Keratinocyte (primary cell): ENCODE measurements at regions not wholly inside any gene's neighbourhood (a gene's known extent, or its start where the extent isn't known, plus 50 kb on each side); places are given as distances from the start of the nearest gene placed in this dataset.

Experiments
- DNase-seq: peaks from one replicate; pipeline ENCODE4 v3.0.0-alpha.2; 2011; ENCODE audit warnings: low read depth, missing footprints, low spot score
- FAIRE-seq: peaks from 2 replicates; lab custom pipeline; 2011; peaks lifted over from hg19 to GRCh38; lab: Jason Lieb, UNC
- H2AFZ ChIP-seq: 2 replicates; pipeline ENCODE4 v1.6.0; 2012; ENCODE audit warnings: low read length, control low read depth, inconsistent platforms; ENCODE audit not compliant: control insufficient read depth
- H3K27ac ChIP-seq: 2 replicates; pipeline ENCODE4 v1.5.1; 2011; ENCODE audit warnings: low read length; ENCODE audit not compliant: control insufficient read depth, insufficient read depth
- H3K27me3 ChIP-seq: 3 replicates; pipeline ENCODE4 v1.6.0; 2011; ENCODE audit warnings: low read length; ENCODE audit not compliant: control insufficient read depth, insufficient read depth; ENCODE audit errors: extremely low read depth
- H3K36me3 ChIP-seq, 2 experiments: 2 replicates in 1 of 2; 3 replicates in 1 of 2; pipeline ENCODE4 v1.5.1; 2011; ENCODE audit warnings: low read length in 2 of 2, mild to moderate bottlenecking in 1 of 2; ENCODE audit not compliant: control insufficient read depth in 2 of 2, insufficient read depth in 2 of 2; ENCODE audit errors: extremely low read depth in 1 of 2
- H3K4me1 ChIP-seq: 3 replicates; pipeline ENCODE4 v1.5.1; 2011; ENCODE audit warnings: low read length; ENCODE audit not compliant: control insufficient read depth, insufficient read depth; ENCODE audit errors: extremely low read depth
- H3K4me2 ChIP-seq: 3 replicates; pipeline ENCODE4 v1.6.0; 2011; ENCODE audit warnings: low read depth, low read length; ENCODE audit not compliant: control insufficient read depth, insufficient read depth; ENCODE audit errors: extremely low read depth
- H3K4me3 ChIP-seq, 3 experiments: fragments of 200-600 bp in 1 of 3; sonication (generic) in 1 of 3; 2 replicates in 2 of 3; 3 replicates in 1 of 3; pipeline ENCODE4 v1.5.1; 2011 to 2016; ENCODE audit warnings: low read length in 3 of 3, mild to moderate bottlenecking in 3 of 3, control low read depth in 2 of 3, inconsistent platforms in 1 of 3, low read depth in 1 of 3, mixed read lengths in 1 of 3, mixed run types in 1 of 3, moderate library complexity in 1 of 3; ENCODE audit not compliant: control insufficient read depth in 2 of 3, insufficient read depth in 2 of 3; ENCODE audit errors: extremely low read depth in 1 of 3
- H3K79me2 ChIP-seq: 2 replicates; pipeline ENCODE4 v1.6.0; 2012; ENCODE audit warnings: low read length; ENCODE audit not compliant: control insufficient read depth, insufficient read depth
- H3K9ac ChIP-seq: 3 replicates; pipeline ENCODE4 v1.6.0; 2011; ENCODE audit warnings: low read length; ENCODE audit not compliant: control insufficient read depth, insufficient read depth; ENCODE audit errors: extremely low read depth
- H3K9me1 ChIP-seq: 3 replicates; pipeline ENCODE4 v1.6.0; 2011; ENCODE audit warnings: low read length; ENCODE audit not compliant: control insufficient read depth, insufficient read depth; ENCODE audit errors: extremely low read depth
- H3K9me3 ChIP-seq: 2 replicates; pipeline ENCODE4 v1.5.1; 2012; ENCODE audit warnings: low read depth, low read length; ENCODE audit not compliant: control insufficient read depth
- H4K20me1 ChIP-seq: 3 replicates; pipeline ENCODE4 v1.6.0; 2011; ENCODE audit warnings: low read length; ENCODE audit not compliant: control insufficient read depth, insufficient read depth; ENCODE audit errors: extremely low read depth
- CTCF ChIP-seq, 3 experiments: IDR thresholded peaks in 1 of 3; conservative IDR thresholded peaks in 1 of 3; optimal IDR thresholded peaks in 1 of 3; 2 replicates in 2 of 3; 3 replicates in 1 of 3; pipeline versions ENCODE3 to v1.5.1; 2011; ENCODE audit warnings: low read length in 3 of 3, mild to moderate bottlenecking in 3 of 3, moderate library complexity in 2 of 3, control low read depth in 1 of 3, inconsistent platforms in 1 of 3; ENCODE audit not compliant: insufficient read depth in 2 of 3; ENCODE audit errors: extremely low read depth in 1 of 3
- EZH2 ChIP-seq: IDR thresholded peaks from one replicate; pipeline ENCODE4 v1.6.1; 2012; ENCODE audit warnings: inconsistent platforms, mild to moderate bottlenecking, low read length, moderate library complexity
- dilution Hi-C: fragments of 300-500 bp; cut with MboI; formaldehyde crosslinking; loops from one replicate; pipeline ENCODE4 v1.7.0; 2020; ENCODE audit warnings: low sequenced_read_pairs; ENCODE audit not compliant: extremely low pct_ligation_motif_present

GRCh38 chr10:78359640-78360091, 326.0 kb downstream of the RPS24 start:
- Histone ChIP-seq H3K27ac (no peak overlapping the region), H4K20me1 (no peaks in the 10 kb centered on the region), H3K9me1 (no peaks in the 10 kb centered on the region), H3K4me2 (no peak overlapping the region), H3K27me3 (peaks cover 9% of the 10 kb centered on the region), H3K9me3 (no peaks in the 10 kb centered on the region), H3K9ac (no peak overlapping the region), H3K79me2 (no peaks in the 10 kb centered on the region), H3K36me3 (no peaks in the 10 kb centered on the region), H3K4me3 (no peak overlapping the region), H3K4me1 (no peaks in the 10 kb centered on the region), H2AFZ (no peak overlapping the region)
- DNase-seq (no peak), FAIRE-seq (no peak)
- dilution Hi-C loops: no loop called here
- no peak for TF ChIP-seq EZH2

- no peak for TF ChIP-seq EZH2
- no peak for TF ChIP-seq CTCF (optimal IDR thresholded peaks at IDR 0.05 in 1 of 3, IDR thresholded peaks at IDR 0.05 in 1 of 3, conservative IDR thresholded peaks at IDR 0.05 in 1 of 3; ENCODE audit: extremely low read depth in 1 of 3, insufficient read depth in 2 of 3, low read length in 3 of 3)
- H4K20me1 ChIP-seq: no peaks in the 10 kb centered on the region
- no peaks in the 10 kb centered on the region for H3K36me3 ChIP-seq
- no peak overlapping the region for H3K27ac ChIP-seq
- no peak overlapping the region for H3K4me3 ChIP-seq
- DNase-seq: no peak
- dilution Hi-C loops: no loop called here
- H3K9me3 ChIP-seq: no peaks in the 10 kb centered on the region
- H3K9me1 ChIP-seq: no peaks in the 10 kb centered on the region
- no peaks in the 10 kb centered on the region for H3K79me2 ChIP-seq
- H2AFZ ChIP-seq: no peak overlapping the region
- H3K4me1 ChIP-seq: no peaks in the 10 kb centered on the region
- H3K4me2 ChIP-seq: no peak overlapping the region
- no peak overlapping the region for H3K9ac ChIP-seq
- H3K27me3 ChIP-seq: peaks cover 9% of the 10 kb centered on the region
- no peak for FAIRE-seq
Measured at GRCh38 chr10:78360284-78360683, 326.6 kb downstream of the RPS24 start.

- TF ChIP-seq EZH2 (no peak), CTCF (optimal IDR thresholded peaks at IDR 0.05 in 1 of 3, IDR thresholded peaks at IDR 0.05 in 1 of 3, conservative IDR thresholded peaks at IDR 0.05 in 1 of 3; ENCODE audit: extremely low read depth in 1 of 3, insufficient read depth in 2 of 3, low read length in 3 of 3) (no peak)
- Histone ChIP-seq H3K9me1 (no peaks in the 10 kb centered on the region), H3K27ac (no peak overlapping the region), H2AFZ (no peak overlapping the region), H3K4me2 (no peak overlapping the region), H4K20me1 (no peaks in the 10 kb centered on the region), H3K9me3 (no peaks in the 10 kb centered on the region), H3K4me1 (no peaks in the 10 kb centered on the region), H3K79me2 (no peaks in the 10 kb centered on the region), H3K27me3 (peaks cover 9% of the 10 kb centered on the region), H3K4me3 (no peak overlapping the region), H3K9ac (no peak overlapping the region), H3K36me3 (no peaks in the 10 kb centered on the region)
- FAIRE-seq (no peak), DNase-seq (no peak)
- dilution Hi-C loops: no loop called here
Measured at GRCh38 chr10:78361031-78361430, 327.4 kb downstream of the RPS24 start.
